ENCODE measurements at regions not wholly inside any gene's neighbourhood (a gene's known extent, or its start where the extent isn't known, plus 50 kb on each side); places are given as distances from the start of the nearest gene placed in this dataset.

GRCh38 chr5:22970491-22970890 lies 117.3 kb upstream of the CDH12 start:
- 66% methylated on average over 5 of the region's 5 CpGs for WGBS (ENCODE audit: low lambda C conversion rate, missing lambda C conversion rate)
- no peak overlapping the region for H2AFZ ChIP-seq
- H3K9me3 ChIP-seq (ENCODE audit: low read depth), result no peaks in the 10 kb centered on the region
- H3K36me3 ChIP-seq (replicated peaks; ENCODE audit: insufficient read depth, low read depth), result no peaks in the 10 kb centered on the region
- H3K4me2 ChIP-seq, result no peak overlapping the region
- no peak for TF ChIP-seq CTCF (IDR thresholded peaks at IDR 0.05; ENCODE audit: poor library complexity)
- TF ChIP-seq EZH2phosphoT487 (IDR thresholded peaks at IDR 0.05; ENCODE audit: low read depth, severe bottlenecking, unreplicated experiment), result no peak
- TF ChIP-seq EZH2 (IDR thresholded peaks at IDR 0.05; ENCODE audit: borderline replicate concordance), result no peak
- H3K4me3 ChIP-seq, result no peak overlapping the region
- H4K20me1 ChIP-seq (ENCODE audit: insufficient read depth, poor library complexity, severe bottlenecking), result no peaks in the 10 kb centered on the region
- H3K79me2 ChIP-seq, result no peaks in the 10 kb centered on the region
- no peaks in the 10 kb centered on the region for H3K27me3 ChIP-seq
- H3K27ac ChIP-seq, result no peak overlapping the region
- no peak for DNase-seq (ENCODE audit: low spot score)
- no peaks in the 10 kb centered on the region for H3K9me2 ChIP-seq (replicated peaks; ENCODE audit: insufficient read depth)
- H3K4me1 ChIP-seq (ENCODE audit: insufficient read depth), result no peaks in the 10 kb centered on the region

- no peak overlapping the region for H3K27ac ChIP-seq
- H3K4me3 ChIP-seq, result no peak overlapping the region
- H3K4me1 ChIP-seq (ENCODE audit: insufficient read depth), result no peaks in the 10 kb centered on the region
- no peaks in the 10 kb centered on the region for H3K9me3 ChIP-seq (ENCODE audit: low read depth)
- no peak for DNase-seq (ENCODE audit: low spot score)
- no peak overlapping the region for H3K4me2 ChIP-seq
- H3K79me2 ChIP-seq, result no peaks in the 10 kb centered on the region
- H3K9me2 ChIP-seq (replicated peaks; ENCODE audit: insufficient read depth), result no peaks in the 10 kb centered on the region
- no peak overlapping the region for H2AFZ ChIP-seq
- TF ChIP-seq EZH2 (IDR thresholded peaks at IDR 0.05; ENCODE audit: borderline replicate concordance) (no peak), CTCF (IDR thresholded peaks at IDR 0.05; ENCODE audit: poor library complexity) (no peak), EZH2phosphoT487 (IDR thresholded peaks at IDR 0.05; ENCODE audit: low read depth, severe bottlenecking, unreplicated experiment) (no peak)
- H3K36me3 ChIP-seq (replicated peaks; ENCODE audit: insufficient read depth, low read depth), result no peaks in the 10 kb centered on the region
- WGBS (ENCODE audit: low lambda C conversion rate, missing lambda C conversion rate), result 82% methylated on average over 2 of the region's 2 CpGs
- H4K20me1 ChIP-seq (ENCODE audit: insufficient read depth, poor library complexity, severe bottlenecking), result no peaks in the 10 kb centered on the region
- no peaks in the 10 kb centered on the region for H3K27me3 ChIP-seq
Observed at GRCh38 chr5:22968386-22968785, 115.2 kb upstream of the CDH12 start.

- H3K9me3 ChIP-seq (ENCODE audit: low read depth), result no peaks in the 10 kb centered on the region
- DNase-seq (ENCODE audit: low spot score), result no peak
- H3K36me3 ChIP-seq (replicated peaks; ENCODE audit: insufficient read depth, low read depth), result no peaks in the 10 kb centered on the region
- H3K27ac ChIP-seq, result no peak overlapping the region
- no peaks in the 10 kb centered on the region for H4K20me1 ChIP-seq (ENCODE audit: insufficient read depth, poor library complexity, severe bottlenecking)
- no peaks in the 10 kb centered on the region for H3K27me3 ChIP-seq
- TF ChIP-seq CTCF (IDR thresholded peaks at IDR 0.05; ENCODE audit: poor library complexity) (no peak), EZH2 (IDR thresholded peaks at IDR 0.05; ENCODE audit: borderline replicate concordance) (no peak)
- WGBS (ENCODE audit: low lambda C conversion rate, missing lambda C conversion rate), result 72% methylated on average over 1 of the region's 1 CpG
- H3K79me2 ChIP-seq, result no peaks in the 10 kb centered on the region
- no peak overlapping the region for H3K4me2 ChIP-seq
- no peak overlapping the region for H2AFZ ChIP-seq
- H3K4me1 ChIP-seq (ENCODE audit: insufficient read depth), result no peaks in the 10 kb centered on the region
- H3K4me3 ChIP-seq, result no peak overlapping the region
- no peaks in the 10 kb centered on the region for H3K9me2 ChIP-seq (replicated peaks; ENCODE audit: insufficient read depth)
Observed at GRCh38 chr5:22965960-22966359, 112.8 kb upstream of the CDH12 start.

GRCh38 chr5:22964632-22965031 lies 111.5 kb upstream of the CDH12 start:
- Histone ChIP-seq H3K27ac (no peak overlapping the region), H3K36me3 (replicated peaks; ENCODE audit: insufficient read depth, low read depth) (no peaks in the 10 kb centered on the region), H2AFZ (no peak overlapping the region), H3K4me2 (no peak overlapping the region), H3K79me2 (no peaks in the 10 kb centered on the region), H3K4me3 (no peak overlapping the region), H3K27me3 (no peaks in the 10 kb centered on the region), H4K20me1 (ENCODE audit: insufficient read depth, poor library complexity, severe bottlenecking) (no peaks in the 10 kb centered on the region), H3K9me3 (ENCODE audit: low read depth) (no peaks in the 10 kb centered on the region), H3K9me2 (replicated peaks; ENCODE audit: insufficient read depth) (no peaks in the 10 kb centered on the region), H3K4me1 (ENCODE audit: insufficient read depth) (no peaks in the 10 kb centered on the region)
- DNase-seq (ENCODE audit: low spot score), result no peak
- no peak for TF ChIP-seq EZH2 (IDR thresholded peaks at IDR 0.05; ENCODE audit: borderline replicate concordance)
- TF ChIP-seq CTCF (IDR thresholded peaks at IDR 0.05; ENCODE audit: poor library complexity), result no peak
- TF ChIP-seq EZH2phosphoT487 (IDR thresholded peaks at IDR 0.05; ENCODE audit: low read depth, severe bottlenecking, unreplicated experiment), result no peak
- WGBS (ENCODE audit: low lambda C conversion rate, missing lambda C conversion rate), result 93% methylated on average over 1 of the region's 1 CpG

Data from hepatocyte (in vitro differentiated cells).